Activated T-helper 17 cell treated with anti-CD3 and anti-CD28 coated beads, Interleukin-2, amount 50 U/mL, for 72 hours (primary cell): ENCODE measurements at regions not wholly inside any gene's neighbourhood (a gene's known extent, or its start where the extent isn't known, plus 50 kb on each side); places are given as distances from the start of the nearest gene placed in this dataset.
"Not testable (repeated sequence)": the region's sequence is repeated elsewhere in the genome, so short reads cannot be mapped to it uniquely, and the experiment has no call there.

ENCODE experiments used
- ATAC-seq: fragments of 150-1000 bp; cut with Tn5 transposase; replicated peaks from 2 replicates; pipeline ENCODE4 v1.10.0; 2021; ENCODE audit warnings: mild to moderate bottlenecking, moderate library complexity
- H3K27ac Mint-ChIP-seq: one replicate; pipeline ENCODE4 v1.8.0; 2022; ENCODE audit warnings: mixed read lengths
- H3K27me3 Mint-ChIP-seq: one replicate; pipeline ENCODE4 v1.8.0; 2022; ENCODE audit warnings: mixed read lengths
- H3K36me3 Mint-ChIP-seq: one replicate; pipeline ENCODE4 v1.8.0; 2022; ENCODE audit warnings: low read depth, mild to moderate bottlenecking, mixed read lengths
- H3K4me1 Mint-ChIP-seq: one replicate; pipeline ENCODE4 v1.8.0; 2022; ENCODE audit warnings: mixed read lengths
- H3K4me3 Mint-ChIP-seq: one replicate; pipeline ENCODE4 v1.8.0; 2022; ENCODE audit warnings: mild to moderate bottlenecking, mixed read lengths
- H3K9me3 Mint-ChIP-seq: one replicate; pipeline ENCODE4 v1.8.0; 2022; ENCODE audit warnings: mixed read lengths

DNA sequence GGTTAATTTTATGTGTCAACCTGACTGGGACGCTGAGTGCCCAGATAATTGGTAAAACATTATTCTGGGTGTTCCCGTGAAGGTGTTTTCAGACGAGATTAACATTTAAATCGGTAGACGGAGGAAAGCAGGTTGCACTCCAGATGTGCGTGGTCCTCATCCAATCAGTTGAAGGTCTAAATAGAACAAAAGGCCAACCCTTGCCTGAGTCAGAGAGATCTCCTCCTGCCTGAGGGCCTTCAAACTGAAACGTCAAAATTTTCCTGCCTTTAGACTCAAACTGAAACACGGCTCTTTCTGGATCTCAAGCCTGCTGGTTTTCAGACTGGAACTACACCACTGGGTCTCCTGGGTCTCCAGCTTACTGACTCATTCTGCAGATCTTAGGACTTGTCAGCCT lies 70.9 kb downstream of the NPIPA5 start:
- H3K4me3 Mint-ChIP-seq, H3K27ac Mint-ChIP-seq, H3K4me1 Mint-ChIP-seq, H3K27me3 Mint-ChIP-seq, H3K36me3 Mint-ChIP-seq, ATAC-seq, H3K9me3 Mint-ChIP-seq: not testable (repeated sequence)

- not testable (repeated sequence) for H3K4me3 Mint-ChIP-seq, H3K27me3 Mint-ChIP-seq, H3K4me1 Mint-ChIP-seq, ATAC-seq, H3K9me3 Mint-ChIP-seq, H3K27ac Mint-ChIP-seq, H3K36me3 Mint-ChIP-seq
Observed at GRCh38 chr16:15305889-15306288, 72.2 kb downstream of the NPIPA5 start.

DNA sequence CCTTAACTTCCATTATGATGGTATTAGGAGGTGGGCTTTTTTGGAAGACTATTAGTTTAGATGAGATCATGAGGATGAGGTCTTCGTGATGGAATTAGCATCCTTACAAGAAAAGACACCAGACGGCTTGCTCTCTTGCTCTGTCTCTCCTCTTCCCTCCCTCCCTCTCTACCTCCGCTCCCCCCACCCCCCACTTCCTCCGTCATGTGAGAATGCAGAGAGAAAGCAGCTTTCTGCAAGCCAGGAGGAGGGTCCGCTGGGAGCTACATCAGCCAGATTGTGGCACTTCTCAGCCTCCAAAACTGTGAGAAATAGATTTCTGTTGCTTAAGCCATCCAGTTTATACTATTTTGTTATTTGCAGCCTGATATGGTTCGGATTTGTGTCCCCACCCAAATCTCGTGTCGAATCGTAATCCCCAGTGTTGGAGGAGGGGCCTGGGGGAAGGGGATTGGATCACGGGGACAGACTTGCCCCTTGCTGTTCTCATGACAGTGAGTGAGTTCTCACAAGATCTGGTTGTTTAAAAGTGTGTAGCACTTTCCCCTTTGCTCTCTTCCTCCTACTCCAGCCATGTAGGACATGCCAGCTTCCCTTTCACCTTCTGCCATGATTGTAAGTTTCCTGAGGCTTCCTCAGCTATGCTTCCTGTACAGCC lies 74.3 kb downstream of the NPIPA5 start:
- not testable (repeated sequence) for ATAC-seq, H3K36me3 Mint-ChIP-seq, H3K4me3 Mint-ChIP-seq, H3K27ac Mint-ChIP-seq, H3K27me3 Mint-ChIP-seq, H3K9me3 Mint-ChIP-seq, H3K4me1 Mint-ChIP-seq

DNA sequence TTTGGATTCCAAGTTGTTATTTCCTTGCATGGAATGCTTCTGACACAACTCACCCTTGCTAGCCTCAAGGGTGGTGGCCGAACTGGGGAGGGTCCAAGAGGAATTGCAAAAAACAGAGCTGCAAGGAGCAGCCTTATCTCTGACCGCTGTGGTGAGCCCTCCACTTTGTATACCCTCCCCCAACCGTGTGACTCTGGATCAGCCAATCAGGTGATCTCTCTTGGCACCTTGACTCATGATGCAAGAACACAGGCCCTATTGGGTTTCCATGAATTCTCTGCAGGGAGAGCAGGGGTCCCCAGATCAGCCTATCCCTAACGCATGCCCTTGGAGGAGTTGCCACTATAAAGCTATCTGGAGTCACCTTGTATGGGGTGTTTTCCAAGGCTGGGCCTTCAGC lies 81.0 kb downstream of the NPIPA5 start:
- not testable (repeated sequence) for H3K27me3 Mint-ChIP-seq, H3K36me3 Mint-ChIP-seq, H3K4me1 Mint-ChIP-seq, H3K27ac Mint-ChIP-seq, H3K4me3 Mint-ChIP-seq, ATAC-seq, H3K9me3 Mint-ChIP-seq

- not testable (repeated sequence) for H3K36me3 Mint-ChIP-seq, H3K4me1 Mint-ChIP-seq, H3K27ac Mint-ChIP-seq, H3K4me3 Mint-ChIP-seq, ATAC-seq, H3K27me3 Mint-ChIP-seq, H3K9me3 Mint-ChIP-seq
Observed at GRCh38 chr16:15274796-15275195, 103.3 kb downstream of the NPIPA5 start.

- H3K4me3 Mint-ChIP-seq, ATAC-seq, H3K36me3 Mint-ChIP-seq, H3K27ac Mint-ChIP-seq, H3K4me1 Mint-ChIP-seq, H3K27me3 Mint-ChIP-seq, H3K9me3 Mint-ChIP-seq: not testable (repeated sequence)
Observed at GRCh38 chr16:15273964-15274363, 104.1 kb downstream of the NPIPA5 start.

DNA sequence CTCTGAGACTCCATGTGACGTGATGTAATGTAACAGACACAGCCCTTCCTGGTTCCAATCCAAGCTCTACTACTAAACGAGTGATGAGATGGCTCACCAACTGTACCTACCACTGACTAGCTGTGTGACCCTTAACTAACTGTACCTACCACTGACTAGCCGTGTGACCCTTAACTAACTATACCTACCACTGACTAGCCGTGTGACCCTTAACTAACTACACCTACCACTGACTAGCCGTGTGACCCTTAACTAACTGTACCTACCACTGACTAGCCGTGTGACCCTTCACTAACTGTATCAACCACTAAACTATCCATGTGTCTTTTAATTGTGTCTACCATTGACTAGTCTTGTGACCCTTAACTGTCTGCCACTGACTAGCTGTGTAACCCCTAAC lies 111.2 kb downstream of the NPIPA5 start:
- H3K27ac Mint-ChIP-seq, ATAC-seq, H3K27me3 Mint-ChIP-seq, H3K4me3 Mint-ChIP-seq, H3K4me1 Mint-ChIP-seq, H3K36me3 Mint-ChIP-seq, H3K9me3 Mint-ChIP-seq: not testable (repeated sequence)

- not testable (repeated sequence) for H3K4me1 Mint-ChIP-seq, H3K27ac Mint-ChIP-seq, H3K27me3 Mint-ChIP-seq, H3K36me3 Mint-ChIP-seq, ATAC-seq, H3K4me3 Mint-ChIP-seq, H3K9me3 Mint-ChIP-seq
Observed at GRCh38 chr16:15262212-15262611, 115.9 kb downstream of the NPIPA5 start.

DNA sequence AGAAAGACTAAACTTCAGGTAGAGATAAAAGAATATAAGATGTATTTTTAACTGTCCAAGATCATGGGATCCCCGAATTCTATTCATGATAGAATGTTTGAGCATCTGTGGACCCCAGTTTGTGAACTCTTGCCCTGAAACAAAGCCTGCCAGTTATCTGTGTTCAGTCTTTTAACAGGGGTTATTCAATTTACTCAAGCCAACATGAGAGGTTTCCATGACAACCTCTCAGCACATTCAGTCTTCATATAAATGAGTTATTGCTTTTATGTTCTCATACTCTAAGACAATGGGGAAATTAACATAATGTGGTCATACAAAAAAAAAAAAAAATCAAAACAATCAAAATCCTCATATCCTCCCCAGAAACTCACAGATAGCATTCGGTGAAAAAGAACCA lies 130.1 kb downstream of the NPIPA5 start:
- not testable (repeated sequence) for H3K4me3 Mint-ChIP-seq, H3K4me1 Mint-ChIP-seq

GRCh38 chr16:15236674-15237323 lies 141.3 kb downstream of the NPIPA5 start:
- not testable (repeated sequence) for H3K4me1 Mint-ChIP-seq, H3K27ac Mint-ChIP-seq, ATAC-seq, H3K4me3 Mint-ChIP-seq, H3K9me3 Mint-ChIP-seq, H3K36me3 Mint-ChIP-seq, H3K27me3 Mint-ChIP-seq

More for the DNA sequence above, 130.1 kb downstream of the NPIPA5 start:
- not testable (repeated sequence) for H3K27ac Mint-ChIP-seq, H3K9me3 Mint-ChIP-seq, H3K36me3 Mint-ChIP-seq, H3K27me3 Mint-ChIP-seq, ATAC-seq

- not testable (repeated sequence) for H3K36me3 Mint-ChIP-seq, H3K9me3 Mint-ChIP-seq, H3K27ac Mint-ChIP-seq, H3K4me3 Mint-ChIP-seq, H3K4me1 Mint-ChIP-seq, ATAC-seq, H3K27me3 Mint-ChIP-seq
Observed at GRCh38 chr16:15235140-15235539, 141.1 kb upstream of the RRN3 start.

- H3K4me3 Mint-ChIP-seq, H3K9me3 Mint-ChIP-seq, H3K4me1 Mint-ChIP-seq, H3K36me3 Mint-ChIP-seq, H3K27ac Mint-ChIP-seq, ATAC-seq, H3K27me3 Mint-ChIP-seq: not testable (repeated sequence)
Observed at GRCh38 chr16:15234702-15235101, 140.6 kb upstream of the RRN3 start.

- H3K4me3 Mint-ChIP-seq, H3K9me3 Mint-ChIP-seq, H3K27ac Mint-ChIP-seq, H3K4me1 Mint-ChIP-seq, ATAC-seq, H3K36me3 Mint-ChIP-seq, H3K27me3 Mint-ChIP-seq: not testable (repeated sequence)
Observed at GRCh38 chr16:15230432-15230831, 136.4 kb upstream of the RRN3 start.

- not testable (repeated sequence) for H3K27me3 Mint-ChIP-seq, ATAC-seq
Observed at GRCh38 chr16:15229661-15230060, 135.6 kb upstream of the RRN3 start.

GRCh38 chr16:15224651-15225050 lies 130.6 kb upstream of the RRN3 start:
- not testable (repeated sequence) for H3K4me1 Mint-ChIP-seq, H3K36me3 Mint-ChIP-seq, H3K27ac Mint-ChIP-seq, H3K27me3 Mint-ChIP-seq, H3K9me3 Mint-ChIP-seq, ATAC-seq, H3K4me3 Mint-ChIP-seq

More at GRCh38 chr16:15229661-15230060, 135.6 kb upstream of the RRN3 start:
- H3K9me3 Mint-ChIP-seq, H3K4me1 Mint-ChIP-seq, H3K27ac Mint-ChIP-seq, H3K36me3 Mint-ChIP-seq, H3K4me3 Mint-ChIP-seq: not testable (repeated sequence)

DNA sequence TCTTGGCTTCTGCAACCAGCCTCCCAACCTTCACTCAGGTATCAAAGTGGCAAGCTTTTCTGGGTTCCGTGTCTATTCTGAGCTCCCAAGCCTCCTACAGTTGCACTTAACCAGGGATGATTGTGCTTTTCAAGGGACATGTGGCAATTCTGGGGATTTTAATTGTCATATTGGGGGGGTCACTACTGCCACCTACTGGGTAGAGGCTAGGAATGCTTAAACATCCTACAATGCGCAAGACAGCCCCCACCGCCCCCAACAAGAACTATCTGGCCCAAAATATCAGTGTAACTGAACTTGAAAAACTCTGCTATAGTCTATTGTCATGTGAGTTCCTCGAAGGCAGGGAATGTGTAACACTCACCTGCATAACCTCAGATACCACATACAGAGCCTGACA lies 129.3 kb upstream of the RRN3 start:
- H3K4me1 Mint-ChIP-seq = not testable (repeated sequence)

More for the DNA sequence above, 129.3 kb upstream of the RRN3 start:
- H3K27ac Mint-ChIP-seq, H3K4me3 Mint-ChIP-seq, H3K36me3 Mint-ChIP-seq, ATAC-seq, H3K27me3 Mint-ChIP-seq, H3K9me3 Mint-ChIP-seq: not testable (repeated sequence)
